Fibroblast of the conjunctiva (primary cell): ENCODE measurements at regions not wholly inside any gene's neighbourhood (a gene's known extent, or its start where the extent isn't known, plus 50 kb on each side); places are given as distances from the start of the nearest gene placed in this dataset.

Source experiments
- DNase-seq: peaks from one replicate; pipeline ENCODE4 v3.0.0-alpha.2; 2010; ENCODE audit warnings: low read depth

DNA sequence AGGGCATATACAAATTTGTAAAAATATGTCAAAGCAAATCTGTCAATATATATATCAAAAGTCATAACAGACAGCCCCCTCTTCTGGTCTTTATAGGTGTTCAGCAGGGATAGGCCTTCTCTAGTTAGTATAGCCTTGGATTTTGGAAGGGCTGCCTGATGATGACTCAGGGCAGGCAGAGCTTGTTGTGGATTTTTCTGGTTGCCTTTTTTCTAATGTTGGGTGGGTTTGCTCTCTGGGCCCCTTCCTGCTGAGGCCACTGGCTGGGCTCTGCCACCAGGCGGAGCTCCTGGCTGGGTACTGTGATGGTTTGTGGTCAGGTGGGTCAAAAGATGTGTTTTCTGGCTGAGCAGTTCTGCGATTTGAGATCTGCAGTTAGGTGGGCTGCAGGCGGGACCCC lies 294.2 kb downstream of the GRIA2 start:
- no peak for DNase-seq

DNA sequence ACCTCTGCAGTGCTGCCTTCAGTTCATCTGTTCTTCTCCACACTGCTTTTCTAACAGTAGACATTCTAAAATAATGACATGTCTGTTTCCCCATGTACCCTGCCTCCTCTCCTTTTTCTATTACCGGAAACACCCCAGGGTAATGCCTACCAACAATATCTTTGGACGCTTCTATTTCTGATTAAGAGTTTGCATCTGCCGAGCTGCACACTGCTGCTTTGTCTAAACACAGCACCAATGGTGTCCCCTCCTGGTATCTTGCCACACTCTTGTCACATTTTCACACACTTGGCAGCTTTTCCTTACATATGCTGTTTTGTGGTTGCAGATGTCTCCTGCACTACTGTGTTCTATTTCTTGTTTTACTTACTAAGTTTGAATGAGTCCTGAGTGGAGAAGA lies 288.8 kb downstream of the GRIA2 start:
- no peak for DNase-seq

DNA sequence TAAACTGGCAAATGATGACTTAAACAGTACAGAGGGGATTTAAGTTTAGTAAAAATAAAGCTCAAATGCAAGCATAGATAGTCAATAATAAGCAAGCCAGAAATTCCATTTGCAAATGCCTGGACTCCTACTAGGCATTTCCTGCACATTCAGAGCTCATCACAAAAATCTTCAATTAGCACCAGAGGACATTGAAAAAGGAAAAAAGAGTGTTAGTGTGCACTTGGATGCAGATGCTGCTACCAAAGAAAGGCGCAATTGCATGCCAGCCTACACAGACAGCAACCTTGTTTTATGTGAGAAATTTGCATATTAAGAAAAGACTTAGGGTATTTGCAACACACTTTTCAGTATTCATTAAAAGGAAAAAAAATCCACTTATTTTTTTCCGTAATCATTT lies 282.1 kb downstream of the GRIA2 start:
- DNase-seq: no peak

DNA sequence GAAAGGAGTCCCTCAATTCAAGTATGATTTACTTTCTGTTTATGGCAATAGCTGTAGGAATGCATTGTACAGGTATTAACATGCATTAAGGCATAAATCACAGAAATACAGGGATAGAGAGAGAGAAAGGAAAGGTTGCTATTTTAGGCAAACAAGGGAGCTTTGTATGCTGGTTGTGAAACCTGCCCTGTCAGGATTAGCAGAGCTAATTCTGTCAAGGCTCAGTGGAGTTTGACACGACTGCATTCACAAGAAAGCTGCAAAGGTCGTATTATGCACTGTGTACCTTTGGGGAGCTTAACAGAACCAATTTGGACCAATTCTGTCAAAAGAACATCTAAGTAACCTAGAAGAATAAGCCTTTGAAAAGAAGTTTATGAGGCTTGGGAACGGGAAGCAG lies 239.3 kb downstream of the GRIA2 start:
- no peak for DNase-seq

DNA sequence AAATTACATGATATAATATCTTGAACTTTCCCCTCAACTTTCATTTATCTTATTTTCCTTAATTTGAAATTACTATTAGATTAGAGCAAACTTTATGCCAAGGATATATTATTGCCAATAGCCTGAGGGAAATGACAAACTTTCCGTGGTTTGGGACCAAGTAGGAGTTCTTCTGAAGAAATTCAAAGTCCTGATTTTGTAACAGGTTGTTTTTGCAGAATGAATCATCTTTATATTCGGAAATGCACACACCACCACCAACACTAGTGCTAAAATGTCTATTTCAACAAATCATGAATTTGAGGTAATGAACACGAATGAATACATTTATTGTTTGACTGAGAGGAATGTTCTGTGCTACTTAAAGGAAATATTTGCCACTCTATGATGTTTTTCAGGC lies 226.7 kb downstream of the GRIA2 start:
- DNase-seq: no peak

DNA sequence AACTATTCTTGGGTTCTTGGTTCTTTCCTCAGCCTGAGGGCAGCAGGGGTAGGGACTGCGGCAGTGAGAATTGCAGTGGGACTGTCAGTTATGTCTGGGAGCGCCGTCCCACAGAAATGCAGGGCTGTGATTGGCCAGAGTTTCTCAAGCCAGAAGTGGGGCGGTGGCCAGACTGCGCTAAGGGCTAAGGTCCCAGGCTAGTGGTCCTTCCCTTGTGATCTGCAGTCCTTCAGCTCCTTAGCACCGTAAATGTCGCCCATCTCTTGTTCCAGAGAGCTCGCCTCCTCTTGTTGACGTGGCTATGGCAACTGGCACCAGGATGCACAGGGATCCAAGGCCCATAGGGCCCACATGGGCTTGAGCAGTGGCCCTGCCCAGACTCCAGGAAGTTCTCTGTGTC lies 223.5 kb downstream of the GRIA2 start:
- no peak for DNase-seq

DNA sequence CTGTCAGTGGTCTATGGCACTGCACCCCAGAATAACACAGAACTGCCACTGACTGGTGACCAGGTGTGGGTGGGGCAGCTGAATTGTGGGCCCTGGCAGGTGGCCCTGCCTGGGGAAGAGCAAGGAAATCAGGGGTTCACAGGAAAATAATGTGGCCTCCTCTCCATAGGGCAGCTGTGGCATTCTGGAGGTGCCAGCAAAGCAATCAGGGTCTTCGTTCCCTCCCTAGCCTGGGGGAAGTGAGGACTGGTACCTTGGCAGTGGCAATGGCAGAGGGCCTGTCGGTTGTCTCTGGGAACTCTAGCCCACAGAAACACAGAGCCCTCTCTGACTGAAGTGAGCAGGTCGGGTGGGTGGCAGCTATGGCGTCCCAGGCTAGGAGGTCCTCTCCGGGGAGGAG lies 223.0 kb downstream of the GRIA2 start:
- DNase-seq: no peak

DNA sequence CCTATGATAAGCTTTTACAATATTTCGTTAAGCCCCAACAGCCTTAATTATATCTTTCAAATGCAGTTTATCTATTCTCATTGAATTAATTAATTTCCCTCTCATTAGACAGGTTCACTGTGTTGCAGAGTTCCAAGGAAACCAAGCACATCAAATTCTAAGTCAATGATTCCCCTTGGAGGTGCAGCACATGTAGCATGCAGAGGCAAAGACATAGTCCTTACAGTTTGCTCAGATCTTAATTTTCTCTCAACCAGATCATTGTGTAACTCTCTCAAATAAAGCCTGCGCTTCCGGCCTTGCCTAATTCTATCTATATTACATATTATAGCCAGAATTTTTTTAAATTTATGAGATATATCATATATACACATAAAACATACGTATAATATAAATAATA lies 205.4 kb downstream of the GRIA2 start:
- DNase-seq: no peak

GRCh38 chr4:157423526-157424020 lies 203.0 kb downstream of the GRIA2 start:
- DNase-seq: no peak

DNA sequence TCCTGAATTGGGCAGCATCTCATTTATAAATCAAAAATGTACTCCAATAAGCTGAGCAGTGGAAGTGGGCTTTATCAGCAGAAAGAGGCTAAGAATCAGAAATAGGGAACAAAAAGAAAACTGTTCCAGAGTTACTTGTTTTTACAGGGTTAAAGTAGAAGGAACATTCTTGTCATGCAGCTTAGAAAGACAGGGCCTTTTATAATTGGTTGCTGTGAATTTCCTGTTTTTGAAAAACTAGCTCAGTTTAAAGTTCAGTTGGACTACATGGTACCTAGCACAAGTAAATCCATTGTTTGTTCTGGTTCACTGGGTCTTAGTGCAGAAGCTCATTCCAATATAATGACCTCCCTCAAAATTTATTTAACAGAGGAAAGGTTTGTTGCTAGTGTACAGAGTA lies 200.8 kb downstream of the GRIA2 start:
- DNase-seq: no peak
